ENCODE measurements at regions not wholly inside any gene's neighbourhood (a gene's known extent, or its start where the extent isn't known, plus 50 kb on each side); places are given as distances from the start of the nearest gene placed in this dataset.
"Not testable (repeated sequence)": the region's sequence is repeated elsewhere in the genome, so short reads cannot be mapped to it uniquely, and the experiment has no call there.

GRCh38 chr6:116982401-116982800 is 105.4 kb downstream of the RFX6 start:
- DNase-seq = no peak

DNA sequence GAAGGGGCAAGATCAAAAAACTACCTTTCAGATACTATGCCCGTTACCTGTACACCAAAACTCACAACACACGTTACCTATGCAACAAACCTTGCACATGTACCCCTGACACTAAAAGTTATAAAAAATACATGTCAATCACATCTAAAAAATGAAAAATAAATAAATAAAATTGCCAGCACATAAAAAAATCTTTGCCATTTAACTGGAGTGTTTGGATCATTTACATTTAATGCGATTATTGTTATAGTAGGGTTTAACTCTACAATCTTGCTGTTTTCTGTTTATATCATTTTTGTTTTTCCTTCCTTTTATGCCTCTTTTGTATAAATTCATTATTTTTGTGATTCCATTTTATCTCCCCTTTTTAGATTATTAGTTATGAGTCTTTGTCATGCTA is 106.3 kb downstream of the RFX6 start:
- no peak for DNase-seq

DNA sequence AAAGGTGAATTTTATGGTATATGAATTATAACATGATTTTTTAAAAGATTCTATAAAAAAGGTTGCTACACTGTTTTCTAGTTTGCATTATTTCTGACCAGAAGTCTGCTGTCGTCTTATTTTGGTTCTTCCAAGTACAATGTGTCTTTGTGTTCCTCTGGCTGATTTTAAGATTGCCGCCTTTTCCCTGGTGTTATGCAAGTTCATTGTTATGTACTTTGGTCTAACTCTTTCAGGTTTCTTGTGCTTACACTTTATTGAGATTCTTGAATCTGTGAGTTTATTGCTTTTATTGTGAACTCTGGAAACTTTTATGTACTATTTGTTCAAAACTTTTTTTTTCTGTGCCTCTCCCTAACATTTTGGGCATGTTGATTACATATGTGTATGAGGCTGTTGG is 109.8 kb downstream of the RFX6 start:
- DNase-seq = no peak

DNA sequence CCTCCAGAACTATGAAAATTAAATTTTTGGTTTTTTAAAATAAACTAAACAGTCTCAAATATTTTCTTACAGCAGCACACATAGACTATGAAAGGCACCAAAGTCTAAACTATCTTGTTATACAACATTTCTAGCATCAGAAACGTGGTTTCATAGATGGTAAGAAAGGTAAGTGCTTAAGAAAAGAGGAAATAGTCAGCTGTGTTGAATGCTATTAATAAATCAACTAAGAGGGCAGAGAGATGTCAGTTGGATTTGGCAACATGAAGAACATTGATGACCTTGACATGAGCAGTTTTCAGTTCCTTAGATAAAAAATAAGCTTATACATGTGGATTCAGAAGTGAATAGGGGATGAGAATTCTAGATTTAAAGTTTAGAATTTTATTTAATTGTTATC is 113.6 kb downstream of the RFX6 start:
- no peak for DNase-seq

- DNase-seq = no peak
Measured at GRCh38 chr6:116992546-116992945, 115.5 kb downstream of the RFX6 start.

DNA sequence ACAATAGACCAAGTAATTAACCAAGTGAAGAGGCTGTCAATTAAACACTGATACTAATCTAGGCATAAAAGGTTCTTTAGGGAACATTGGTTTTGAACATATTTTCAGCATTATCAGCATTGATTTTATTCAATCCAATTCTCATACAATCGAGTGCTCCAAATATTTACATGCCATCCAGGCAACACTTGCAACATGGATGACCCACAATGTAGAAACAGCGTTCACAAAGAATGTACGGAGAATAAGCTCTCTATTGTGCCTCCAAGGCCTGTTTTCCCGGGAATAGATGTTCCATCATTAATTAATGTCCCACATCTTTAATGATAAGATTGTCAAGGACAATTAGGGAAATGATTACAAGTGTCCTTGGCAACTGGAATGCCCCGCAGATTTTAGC is 117.4 kb downstream of the RFX6 start:
- no peak for DNase-seq

- DNase-seq = no peak
Measured at GRCh38 chr6:116996842-116997241, 119.8 kb downstream of the RFX6 start.

DNA sequence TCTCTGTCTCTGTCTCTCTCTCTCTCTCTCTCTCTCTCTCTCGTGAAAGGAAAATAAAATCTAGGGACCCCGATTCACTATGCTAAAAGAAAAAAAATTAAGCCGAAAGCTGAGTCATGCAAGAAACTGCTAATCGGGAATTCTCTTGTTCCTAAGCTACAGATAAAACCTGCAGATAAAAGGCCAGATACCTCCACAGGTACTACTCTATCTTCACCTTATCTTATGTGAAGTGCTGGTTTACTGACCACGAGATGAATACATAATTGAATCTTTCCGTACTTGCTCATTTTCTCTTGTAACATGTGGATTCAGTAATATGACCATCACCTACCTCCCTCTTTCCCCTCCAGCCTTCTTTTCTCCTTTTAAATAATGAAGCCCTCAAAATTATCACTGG is 120.5 kb downstream of the RFX6 start:
- no peak for DNase-seq

- DNase-seq = no peak
Measured at GRCh38 chr6:117007659-117008058, 130.6 kb downstream of the RFX6 start.

DNA sequence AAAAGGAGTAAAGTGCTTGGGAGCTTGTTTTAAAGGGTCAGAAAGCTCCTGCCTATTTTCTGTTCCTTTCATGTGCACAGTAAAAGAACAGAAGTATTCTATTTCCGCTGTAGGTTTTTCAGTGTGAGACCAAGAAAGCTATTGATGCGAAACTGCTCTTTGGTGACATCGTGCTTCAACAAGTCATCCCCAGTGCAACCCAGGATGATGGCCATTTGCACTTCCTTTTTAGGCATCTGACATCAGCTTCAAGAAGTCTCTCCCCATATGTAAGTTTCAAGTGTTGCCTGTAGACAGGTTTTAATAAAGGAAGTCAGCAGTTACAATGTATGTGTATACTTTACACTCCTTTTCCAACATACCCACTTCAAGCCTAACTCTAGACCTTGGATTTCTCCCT is 131.6 kb downstream of the RFX6 start:
- DNase-seq = no peak

DNA sequence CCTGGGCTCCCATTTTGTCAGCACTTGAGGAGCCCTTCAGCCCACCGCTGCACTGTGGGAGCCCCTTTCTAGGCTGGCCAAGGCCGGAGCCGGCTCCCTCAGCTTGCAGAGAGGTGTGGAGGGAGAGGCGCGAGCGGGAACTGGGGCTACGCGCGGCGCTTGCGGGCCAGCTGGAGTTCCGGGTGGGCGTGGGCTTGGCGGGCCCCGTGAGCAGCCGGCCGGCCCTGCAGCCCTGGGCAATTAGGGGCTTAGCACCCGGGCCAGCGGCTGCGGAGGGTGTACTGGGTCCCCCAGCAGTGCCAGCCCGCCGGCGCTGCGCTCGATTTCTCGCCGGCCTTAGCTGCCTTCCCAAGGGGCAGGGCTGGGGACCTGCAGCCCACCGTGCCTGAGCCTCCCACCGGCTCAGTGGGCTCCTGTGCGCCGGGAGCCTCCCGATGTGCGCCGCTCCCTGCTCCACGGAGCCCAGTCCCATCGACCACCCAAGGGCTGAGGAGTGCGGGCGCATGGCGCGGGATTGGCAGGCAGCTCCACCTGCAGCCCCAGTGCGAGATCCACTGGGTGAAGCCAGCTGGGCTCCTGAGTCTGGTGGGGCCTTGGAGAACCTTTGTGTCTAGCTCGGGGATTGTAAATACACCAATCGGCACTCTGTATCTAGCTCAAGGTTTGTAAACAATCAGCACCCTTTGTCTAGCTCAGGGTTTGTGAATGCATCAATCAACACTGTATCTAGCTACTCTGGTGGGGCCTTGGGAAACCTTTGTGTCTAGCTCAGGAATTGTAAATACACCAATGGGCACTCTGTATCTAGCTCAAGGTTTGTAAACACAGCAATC is 137.8 kb downstream of the RFX6 start:
- not testable (repeated sequence) for DNase-seq

- not testable (repeated sequence) for DNase-seq
Measured at GRCh38 chr6:117015474-117015804, 138.4 kb downstream of the RFX6 start.

DNA sequence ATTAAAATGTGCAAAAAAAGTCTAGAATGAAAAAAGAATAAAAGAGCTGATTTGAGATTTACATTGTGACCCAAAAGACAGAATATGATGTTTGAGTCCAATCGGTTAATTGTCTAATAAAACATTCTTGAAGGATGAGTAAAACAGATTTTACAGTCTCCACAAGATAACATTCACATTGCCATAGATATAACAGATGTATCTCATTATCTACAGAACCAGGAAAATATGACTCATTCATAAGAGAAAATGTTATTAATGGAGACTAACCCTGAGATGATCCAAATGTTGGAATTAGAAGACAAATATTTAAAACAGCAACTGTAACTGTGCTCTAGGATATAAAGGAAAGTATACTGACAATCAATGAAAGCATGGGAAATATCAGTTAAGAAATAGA is 141.7 kb downstream of the RFX6 start:
- no peak for DNase-seq

DNA sequence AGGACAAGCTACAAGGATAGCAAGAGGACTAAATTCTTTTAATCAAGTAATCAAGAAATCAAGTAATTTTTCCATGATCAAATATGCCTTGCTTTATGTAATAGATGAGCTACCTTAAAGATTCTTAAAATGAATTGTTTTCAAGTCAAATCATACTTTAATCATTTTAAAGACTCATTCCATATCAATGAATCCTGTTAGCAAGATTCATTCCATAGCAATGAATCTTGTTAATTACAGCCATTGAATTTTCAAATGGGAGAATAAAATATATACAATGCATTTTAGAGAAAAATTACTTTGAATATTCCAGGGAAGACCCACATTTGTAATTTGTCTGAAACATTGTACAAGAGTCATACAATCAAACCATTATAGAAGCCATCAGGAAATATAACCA is 145.7 kb downstream of the RFX6 start:
- no peak for DNase-seq

- DNase-seq = no peak
Measured at GRCh38 chr6:117025310-117025709, 148.3 kb downstream of the RFX6 start.

- no peak for DNase-seq
Measured at GRCh38 chr6:117028256-117028655, 151.2 kb downstream of the RFX6 start.

DNA sequence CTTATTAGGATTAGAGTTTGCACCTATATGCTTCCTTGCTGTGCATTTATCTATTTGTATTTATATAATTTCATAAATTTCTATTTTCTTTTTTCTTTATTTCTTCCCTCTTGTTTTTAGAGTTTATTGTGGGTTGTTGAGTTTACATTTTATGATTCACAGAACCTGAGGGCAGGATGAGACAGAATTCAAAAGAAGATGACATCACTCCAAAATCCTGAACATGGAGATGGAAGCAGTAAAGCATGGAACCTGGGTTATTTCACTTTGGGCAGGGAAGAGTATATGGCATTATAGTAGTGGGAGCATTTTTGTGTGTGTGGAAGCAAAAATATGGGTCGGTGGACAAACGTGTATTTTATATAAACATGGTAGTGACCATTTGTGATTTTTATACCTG is 157.5 kb downstream of the RFX6 start:
- DNase-seq = no peak

- DNase-seq = no peak
Measured at GRCh38 chr6:117034971-117035370, 157.9 kb downstream of the RFX6 start.

GRCh38 chr6:117050301-117050700 is 173.3 kb downstream of the RFX6 start:
- no peak for DNase-seq

DNA sequence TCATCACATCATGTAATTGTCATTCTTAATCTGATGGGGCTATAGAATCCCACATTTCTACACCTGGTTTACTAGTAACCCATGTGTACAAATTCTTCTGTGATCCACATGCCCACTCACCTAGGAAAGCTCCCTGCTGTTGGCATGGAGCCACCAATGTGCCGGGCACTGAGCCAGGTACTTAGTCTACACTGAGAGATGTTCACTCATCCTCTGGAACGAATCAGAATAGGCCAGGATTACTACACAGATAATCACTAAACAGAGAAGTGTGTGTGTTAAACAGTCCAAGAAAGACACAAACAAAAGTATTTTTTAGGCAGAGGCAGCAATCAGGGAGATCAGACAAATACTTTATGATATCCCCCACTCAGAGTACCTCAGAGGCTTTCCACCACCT is 193.2 kb upstream of the VGLL2 start:
- DNase-seq = peak; percentile 84

- no peak for DNase-seq
Measured at GRCh38 chr6:117072781-117073180, 192.6 kb upstream of the VGLL2 start.

DNA sequence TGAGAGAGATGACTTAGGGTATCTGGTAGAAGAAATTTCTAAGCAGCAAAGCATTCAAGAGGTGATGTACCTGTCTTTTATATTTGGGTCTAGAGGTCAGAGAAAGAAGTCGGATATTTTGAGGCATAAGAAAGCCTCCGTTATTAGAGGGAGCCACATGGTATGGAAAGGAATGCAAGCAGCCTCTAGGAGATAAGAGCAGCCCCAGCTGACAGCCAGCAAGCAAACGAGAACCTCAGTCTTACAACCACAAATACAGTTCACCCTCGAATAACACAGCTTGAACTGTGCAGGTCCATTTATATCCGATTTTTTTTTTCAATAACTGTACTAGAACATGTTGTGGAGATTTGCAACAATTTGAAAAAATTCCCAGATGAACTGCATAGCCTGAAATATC is 190.7 kb upstream of the VGLL2 start:
- DNase-seq = no peak

- no peak for DNase-seq
Measured at GRCh38 chr6:117075218-117075617, 190.1 kb upstream of the VGLL2 start.

DNA sequence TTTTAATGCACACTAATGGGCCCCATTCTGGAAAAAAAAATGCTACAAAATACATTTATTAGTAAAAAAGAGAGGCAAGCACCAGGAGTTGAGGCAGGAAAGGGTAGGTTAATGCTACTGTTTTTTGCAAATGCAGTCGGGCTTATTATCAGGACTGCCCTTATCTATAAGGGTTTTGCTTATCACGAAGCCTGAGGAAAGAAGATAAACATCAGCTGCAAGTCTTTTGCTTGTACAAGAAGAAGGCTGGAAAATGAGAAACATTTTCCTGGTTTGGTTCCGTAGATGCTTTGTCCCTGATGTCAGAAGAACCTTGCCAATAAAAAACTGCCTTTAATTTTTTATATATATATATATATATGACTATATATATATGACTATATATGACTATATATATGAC is 189.3 kb upstream of the VGLL2 start:
- DNase-seq = no peak

GRCh38 chr6:117077300-117077699 is 188.1 kb upstream of the VGLL2 start:
- DNase-seq = no peak

All from NCI-H1105 (cell line).